Posterior vena cava (tissue), 2 donors: ENCODE measurements at regions not wholly inside any gene's neighbourhood (a gene's known extent, or its start where the extent isn't known, plus 50 kb on each side); places are given as distances from the start of the nearest gene placed in this dataset.
"Not testable (repeated sequence)": the region's sequence is repeated elsewhere in the genome, so short reads cannot be mapped to it uniquely, and the experiment has no call there.

Experiments
- DNase-seq: peaks from one replicate; pipeline ENCODE4 v3.0.0-alpha.2; 2020; ENCODE audit warnings: low spot score
- intact Hi-C, 2 donors: fragments of 100-400 bp; cut with DNase I; formaldehyde crosslinking; loops; one replicate each; pipeline versions ENCODE4 v1.14.1 to v1.14.2; 2022 to 2023
- donor health status: DM: yes; HTN: yes; CAD: no.
- donor health status: DM: yes; HTN: yes; CAD: no.

GRCh38 chr4:74505355-74505978 lies 60.5 kb downstream of the AREG start:
- DNase-seq, intact Hi-C loops: not testable (repeated sequence)

- intact Hi-C loops, DNase-seq: not testable (repeated sequence)
Observed at GRCh38 chr4:74509363-74509762, 64.4 kb downstream of the AREG start.

GRCh38 chr4:74516303-74516702 lies 71.4 kb downstream of the AREG start:
- no peak for DNase-seq
- intact Hi-C loops: no loop called here

GRCh38 chr4:74517996-74518395 lies 73.1 kb downstream of the AREG start:
- no peak for DNase-seq
- intact Hi-C loops: no loop called here

- intact Hi-C loops: no loop called here
Observed at GRCh38 chr4:74522251-74522991, 77.5 kb downstream of the AREG start.

GRCh38 chr4:74523096-74523495 lies 78.2 kb downstream of the AREG start:
- intact Hi-C loops: no loop called here
- DNase-seq: no peak

More at GRCh38 chr4:74522251-74522991, 77.5 kb downstream of the AREG start:
- DNase-seq: no peak

DNA sequence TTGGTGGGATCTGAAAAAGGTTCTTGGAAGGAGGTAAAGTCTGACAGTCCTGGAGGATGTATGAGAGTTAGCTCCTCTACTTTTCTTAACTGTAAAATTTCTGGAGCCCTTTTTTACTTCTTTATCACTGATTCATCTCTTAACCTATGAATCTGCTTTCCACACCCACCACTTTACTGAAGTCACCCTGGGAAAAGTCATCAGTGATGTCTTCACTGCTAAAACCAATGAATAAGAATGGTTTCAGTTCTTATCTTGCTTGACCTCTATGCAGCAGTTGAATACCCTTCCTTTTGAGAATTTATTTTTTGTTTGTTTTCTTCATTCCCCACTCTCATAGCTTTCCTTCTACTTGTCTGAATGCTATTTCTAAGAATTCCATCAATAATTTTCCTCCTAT lies 80.0 kb downstream of the AREG start:
- no peak for DNase-seq
- intact Hi-C loops: no loop called here

- no peak for DNase-seq
- intact Hi-C loops: no loop called here
Observed at GRCh38 chr4:74527049-74527448, 82.1 kb downstream of the AREG start.

DNA sequence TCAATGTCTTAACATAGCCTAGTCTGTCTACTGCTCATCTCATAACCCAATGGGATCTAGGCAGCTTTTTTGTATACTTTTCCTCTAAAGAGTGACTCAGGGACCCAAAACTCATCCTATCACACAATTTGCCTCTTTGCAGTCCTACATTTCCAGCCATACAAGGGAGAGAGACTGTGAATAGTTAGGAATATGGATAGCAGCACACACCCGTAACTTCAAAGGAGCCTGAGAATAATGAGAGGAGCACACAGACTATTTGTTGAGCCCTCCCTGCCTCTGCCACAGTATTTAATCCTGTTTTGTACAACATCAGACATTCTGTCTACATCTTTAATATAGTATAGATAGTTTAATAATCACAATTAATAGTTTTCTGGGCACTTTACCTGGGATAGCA lies 83.2 kb downstream of the AREG start:
- intact Hi-C loops: no loop called here
- DNase-seq: no peak

- intact Hi-C loops: no loop called here
- DNase-seq: no peak
Observed at GRCh38 chr4:74529284-74530041, 84.5 kb downstream of the AREG start.

DNA sequence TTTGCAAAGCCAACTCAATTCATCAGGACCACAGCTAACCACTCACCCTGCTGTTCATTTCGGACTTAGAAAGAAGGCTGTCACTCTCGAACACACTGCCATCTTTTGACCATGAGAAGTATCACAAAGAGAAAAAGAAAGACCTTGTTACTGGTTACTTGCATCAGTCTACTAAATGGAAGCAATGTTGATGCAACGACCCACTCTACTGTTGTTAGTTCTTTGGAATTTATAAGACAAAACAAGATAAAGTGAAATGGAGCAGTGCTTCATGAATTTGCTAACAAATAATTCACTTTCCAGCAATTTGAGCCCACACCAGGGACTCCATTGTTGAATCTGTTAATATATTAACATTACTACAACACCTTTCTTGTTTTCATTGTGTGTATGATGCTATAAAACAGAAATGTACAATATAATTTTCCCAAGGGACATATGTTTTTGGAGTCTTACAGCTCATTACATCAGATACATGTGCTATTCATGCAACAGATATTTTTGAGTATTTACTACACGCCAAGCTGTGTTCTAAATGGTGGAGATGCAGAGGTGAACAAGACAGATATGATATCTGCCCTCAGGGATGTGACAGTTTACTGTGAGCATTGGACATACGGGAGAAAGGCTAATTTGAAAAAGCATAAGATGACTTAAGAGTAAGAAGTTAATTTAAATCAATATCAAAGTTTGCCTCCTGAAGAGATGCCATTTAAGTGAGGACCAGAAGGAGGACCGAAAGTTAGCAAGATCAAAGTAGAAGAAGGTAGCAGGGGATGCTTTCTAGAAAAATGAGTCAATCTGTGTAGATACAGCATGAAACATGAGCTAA lies 87.2 kb downstream of the AREG start:
- intact Hi-C loops: no loop called here
- no peak for DNase-seq

GRCh38 chr4:74534121-74534520 lies 89.2 kb downstream of the AREG start:
- DNase-seq: no peak

DNA sequence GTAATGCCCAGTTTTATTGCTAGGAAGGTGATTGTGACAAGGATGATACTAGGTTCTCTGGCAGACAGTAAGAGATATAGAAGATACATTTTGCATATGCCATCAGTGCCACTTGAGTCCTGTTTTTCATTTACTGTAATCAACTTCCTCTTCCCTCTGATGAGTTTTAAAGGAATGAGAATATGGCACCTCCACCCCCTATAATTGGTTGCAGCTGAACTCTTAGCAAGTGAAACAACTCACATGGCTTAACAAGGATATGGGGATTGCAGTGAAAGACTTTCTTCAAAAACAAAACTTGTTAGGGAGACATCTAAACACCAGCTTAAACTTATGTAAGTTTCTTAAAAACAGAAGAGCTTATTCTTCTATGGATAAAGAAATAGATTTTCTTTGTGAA lies 90.0 kb downstream of the AREG start:
- no peak for DNase-seq
- intact Hi-C loops: no loop called here

More at GRCh38 chr4:74534121-74534520, 89.2 kb downstream of the AREG start:
- intact Hi-C loops: no loop called here

DNA sequence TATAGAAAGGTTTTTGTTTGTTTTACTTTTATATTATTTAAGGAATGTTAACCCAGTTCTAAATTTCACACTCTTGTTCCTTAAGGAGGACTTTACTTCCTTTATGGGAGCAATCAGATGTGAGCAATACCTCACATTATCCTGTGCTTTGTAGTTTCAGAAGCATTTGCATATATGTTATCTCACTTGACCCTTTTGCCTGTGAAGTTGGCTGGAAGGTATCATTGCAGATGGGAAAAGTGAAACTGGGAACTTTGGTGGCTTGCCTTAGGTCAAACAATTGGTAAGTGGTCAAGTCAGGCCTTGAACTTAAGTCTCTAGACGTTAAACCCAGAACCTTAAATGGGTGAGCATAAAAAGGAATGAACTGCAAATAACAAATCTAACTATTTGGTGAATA lies 90.6 kb downstream of the AREG start:
- intact Hi-C loops: no loop called here

GRCh38 chr4:74536557-74536956 lies 91.6 kb downstream of the AREG start:
- intact Hi-C loops: no loop called here
- no peak for DNase-seq

More for the DNA sequence above, 90.6 kb downstream of the AREG start:
- no peak for DNase-seq

GRCh38 chr4:74537459-74537858 lies 92.5 kb downstream of the AREG start:
- DNase-seq: no peak
- intact Hi-C loops: no loop called here

GRCh38 chr4:74539044-74539790 lies 94.3 kb downstream of the AREG start:
- intact Hi-C loops: no loop called here
- DNase-seq: no peak

- intact Hi-C loops: no loop called here
- no peak for DNase-seq
Observed at GRCh38 chr4:74540193-74540592, 95.3 kb downstream of the AREG start.

- DNase-seq: no peak
- intact Hi-C loops: no loop called here
Observed at GRCh38 chr4:74541667-74542066, 96.7 kb downstream of the AREG start.
